AG20443 (cell line): ENCODE measurements at regions not wholly inside any gene's neighbourhood (a gene's known extent, or its start where the extent isn't known, plus 50 kb on each side); places are given as distances from the start of the nearest gene placed in this dataset.
"Not testable (repeated sequence)": the region's sequence is repeated elsewhere in the genome, so short reads cannot be mapped to it uniquely, and the experiment has no call there.

Experiments
- DNase-seq: peaks from one replicate; pipeline ENCODE4 v3.0.0; 2012; ENCODE audit warnings: low spot score, mixed read lengths

DNA sequence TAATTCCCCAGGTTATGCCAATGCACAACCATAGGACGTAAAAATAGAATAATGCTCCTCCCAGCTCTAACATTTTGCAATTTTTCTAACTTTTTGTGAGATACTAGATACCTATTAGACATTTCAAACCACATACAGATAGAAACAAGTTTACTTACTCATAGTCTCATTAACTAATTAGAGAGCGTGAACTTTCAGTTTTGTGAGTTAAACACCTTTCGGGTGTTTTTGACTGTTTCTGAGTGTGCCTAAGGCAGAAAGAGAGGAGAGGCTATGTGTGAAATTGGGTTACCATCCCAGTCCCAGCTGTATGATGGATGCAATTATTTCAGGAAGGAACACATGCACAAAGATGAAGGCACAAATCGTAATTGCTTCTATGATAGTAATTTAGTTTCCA, 300.4 kb upstream of the POU1F1 start:
- DNase-seq: no peak

GRCh38 chr3:87575550-87575949, 299.2 kb upstream of the POU1F1 start:
- DNase-seq: no peak

DNA sequence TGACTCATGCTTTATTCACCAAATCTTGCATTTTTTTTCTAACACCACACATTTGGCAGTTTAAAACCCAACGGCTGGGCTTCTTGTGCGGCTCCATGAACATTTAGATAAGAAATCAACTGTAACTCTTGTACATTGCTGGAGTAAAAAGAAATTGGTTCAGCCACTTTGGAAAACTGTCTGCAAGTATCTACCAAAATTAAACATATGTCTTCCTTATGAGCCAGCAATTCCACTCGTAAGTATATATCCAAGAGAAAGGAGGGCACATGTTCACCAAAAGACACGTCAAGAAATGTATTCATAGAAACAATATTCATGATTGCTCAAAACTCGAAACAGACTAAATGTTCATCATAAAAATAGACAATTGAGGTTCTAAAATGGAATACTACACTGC, 291.9 kb upstream of the POU1F1 start:
- no peak for DNase-seq

GRCh38 chr3:87564438-87564837, 288.1 kb upstream of the POU1F1 start:
- DNase-seq: no peak

GRCh38 chr3:87563712-87564111, 287.3 kb upstream of the POU1F1 start:
- DNase-seq: no peak

GRCh38 chr3:87558492-87558891, 282.1 kb upstream of the POU1F1 start:
- no peak for DNase-seq

DNA sequence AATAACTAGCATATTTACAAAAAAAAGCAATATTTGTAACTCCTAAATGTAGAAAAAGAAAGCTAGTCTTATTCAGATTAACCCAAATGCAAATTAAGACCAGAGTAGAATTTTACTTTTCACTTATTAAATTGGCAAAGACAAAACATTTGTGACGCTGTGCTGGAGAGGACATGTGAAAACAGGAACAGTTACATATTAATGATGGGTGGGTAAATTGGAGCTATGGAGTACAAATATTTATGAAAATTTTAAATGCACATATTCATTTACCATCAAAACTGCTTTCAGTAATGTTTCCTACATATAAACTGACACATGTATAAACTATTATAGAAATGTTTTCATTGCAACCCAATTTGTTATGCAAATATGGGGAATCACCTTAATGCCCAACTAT, 278.9 kb upstream of the POU1F1 start:
- no peak for DNase-seq

DNA sequence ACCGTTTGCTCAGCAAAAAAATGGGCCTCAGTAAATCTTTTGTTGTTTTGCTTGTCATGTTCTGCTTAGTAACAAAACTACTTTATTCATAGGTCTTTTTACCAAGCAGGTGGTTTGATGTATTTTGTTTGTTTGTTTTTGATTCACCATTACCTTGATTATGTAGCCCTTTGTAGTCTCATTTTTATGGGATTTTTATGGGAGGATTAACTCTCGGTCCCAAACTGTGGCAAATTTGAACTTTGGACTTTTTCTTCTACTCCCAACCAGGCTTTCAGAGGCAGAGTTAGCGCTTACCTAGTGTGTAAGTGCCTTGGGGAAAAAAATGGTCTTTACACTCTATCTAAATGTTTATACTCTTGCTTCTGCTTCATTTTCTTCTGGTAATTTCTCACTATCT, 276.7 kb upstream of the POU1F1 start:
- DNase-seq: no peak

- no peak for DNase-seq
These were observed 274.5 kb upstream of the POU1F1 start for GRCh38 chr3:87550892-87551291.

GRCh38 chr3:87549208-87549607, 272.8 kb upstream of the POU1F1 start:
- DNase-seq: no peak

DNA sequence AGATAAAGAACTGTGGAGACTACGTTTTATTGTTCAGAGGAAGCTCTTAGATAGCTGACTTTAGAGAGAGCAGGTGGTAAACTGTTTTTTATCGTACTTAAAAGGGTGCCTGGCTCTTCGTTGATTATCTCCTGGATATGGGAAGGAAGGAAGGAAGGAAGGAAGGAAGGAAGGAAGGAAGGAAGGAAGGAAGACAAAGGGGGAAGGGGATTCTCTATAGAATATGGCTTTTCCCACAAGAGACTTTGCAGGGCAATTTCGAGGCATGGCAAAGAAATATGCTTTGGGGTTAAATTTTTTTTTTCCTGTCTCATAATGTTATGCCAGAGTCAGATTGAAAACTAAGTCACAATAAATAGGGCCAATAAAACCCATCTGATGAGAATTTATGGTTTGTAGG, 271.9 kb upstream of the POU1F1 start:
- DNase-seq: no peak

DNA sequence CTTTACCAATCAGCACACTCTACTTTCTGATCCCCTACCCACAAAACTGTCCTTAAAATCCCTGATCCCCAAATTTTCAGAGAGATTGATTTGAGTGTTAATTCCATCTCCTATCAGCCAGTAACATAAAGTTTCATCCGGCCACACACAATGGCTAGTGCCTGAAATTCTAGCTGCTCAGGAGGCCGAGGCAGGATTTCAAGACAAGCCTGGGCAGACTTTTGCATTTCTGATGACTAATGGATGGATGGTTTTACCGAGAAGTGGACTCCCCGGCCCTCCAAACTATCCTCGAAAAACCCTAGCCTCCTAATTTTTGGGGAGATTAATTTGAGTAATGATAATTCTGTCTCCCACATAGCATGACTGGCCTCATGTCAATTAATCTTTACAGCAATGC, 269.8 kb upstream of the POU1F1 start:
- DNase-seq: no peak

DNA sequence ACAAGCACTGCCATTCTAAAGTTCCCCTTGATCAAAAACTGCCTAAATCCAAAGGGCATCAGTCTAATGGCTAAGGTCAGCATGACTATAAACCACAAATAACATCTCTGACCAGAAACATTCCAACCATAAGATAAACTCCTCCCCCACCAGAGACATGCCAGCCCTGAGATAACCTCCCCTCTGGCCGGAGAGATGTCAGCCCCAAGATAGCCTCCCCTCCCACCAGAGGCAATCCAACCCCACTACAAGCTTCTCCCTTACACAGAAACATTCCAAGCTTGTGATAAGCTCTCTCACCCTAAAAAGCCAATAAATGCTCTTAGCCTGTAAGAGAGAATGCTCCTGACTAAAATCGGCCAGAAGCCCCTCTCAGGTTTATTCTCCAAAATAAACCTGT, 267.0 kb upstream of the POU1F1 start:
- not testable (repeated sequence) for DNase-seq

GRCh38 chr3:87541723-87542122, 265.3 kb upstream of the POU1F1 start:
- no peak for DNase-seq

GRCh38 chr3:87538722-87539121, 262.3 kb upstream of the POU1F1 start:
- DNase-seq: not testable (repeated sequence)

- no peak for DNase-seq
These were observed 233.0 kb upstream of the POU1F1 start for GRCh38 chr3:87509401-87509800.

GRCh38 chr3:87508921-87509320, 232.5 kb upstream of the POU1F1 start:
- no peak for DNase-seq

DNA sequence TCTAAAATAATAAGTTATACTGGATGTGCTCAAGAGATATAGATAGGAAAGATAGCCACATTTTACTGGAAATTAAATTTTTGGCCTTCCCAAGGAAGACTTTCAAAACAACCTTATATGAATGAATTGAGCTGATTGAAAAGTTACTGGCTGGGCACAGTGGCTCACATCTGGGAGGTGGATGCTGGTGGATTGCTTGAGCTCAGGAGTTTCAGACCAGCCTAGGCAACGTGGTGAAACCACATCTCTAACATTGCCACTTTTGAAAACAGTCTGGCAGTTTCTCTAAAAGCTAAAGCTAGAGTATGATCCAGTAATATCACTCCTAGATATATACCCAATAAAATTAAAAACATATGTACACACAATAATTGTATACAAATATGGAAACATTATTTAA, 231.4 kb upstream of the POU1F1 start:
- DNase-seq: no peak

DNA sequence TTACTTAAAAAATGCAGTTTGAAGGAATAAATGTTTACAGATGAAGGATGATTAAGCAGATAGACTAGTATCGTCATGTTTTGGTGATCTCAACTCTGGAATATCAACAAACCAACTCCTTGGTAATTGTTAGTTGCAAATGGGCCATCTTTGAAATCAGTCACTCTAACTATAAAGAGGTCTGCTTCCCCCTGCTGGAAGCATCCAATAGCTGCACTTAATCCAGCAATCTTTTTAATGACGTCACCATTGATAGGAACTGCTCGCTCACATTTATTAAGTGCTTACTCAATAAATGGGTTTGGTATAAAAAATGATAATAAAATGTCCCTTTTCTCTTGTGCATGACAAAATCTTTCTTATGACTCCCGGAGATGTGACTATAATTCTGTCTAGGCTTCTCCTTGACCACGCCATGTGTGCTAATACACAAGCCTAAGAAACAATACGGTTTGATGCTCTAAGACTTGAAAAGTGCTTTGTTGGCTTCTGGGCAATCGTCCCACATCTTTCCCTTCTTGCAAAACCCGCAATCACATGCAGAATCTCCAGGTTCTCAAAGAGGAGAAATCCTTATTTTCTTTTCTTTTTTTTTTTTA, 227.6 kb upstream of the POU1F1 start:
- peak; percentile 76 for DNase-seq

DNA sequence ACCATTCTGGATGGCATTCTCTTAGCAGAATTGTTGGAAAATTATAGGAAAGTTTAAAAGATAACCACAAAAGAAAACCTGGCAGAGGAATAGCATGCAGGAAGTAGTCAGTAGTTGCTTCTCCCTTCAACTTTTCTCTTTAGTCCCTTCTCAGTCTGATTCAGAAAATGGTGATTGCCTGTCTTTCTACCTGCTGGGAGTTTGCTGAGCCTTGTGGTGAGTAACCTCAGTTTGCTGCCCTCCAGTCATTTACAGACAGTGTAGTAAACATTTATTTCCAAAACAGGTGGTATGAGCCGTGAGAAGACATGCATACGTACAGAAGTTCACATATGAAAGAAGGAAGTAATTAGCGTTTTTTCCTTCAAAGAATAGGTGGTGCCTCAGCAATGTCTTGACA, 224.7 kb upstream of the POU1F1 start:
- DNase-seq: no peak

DNA sequence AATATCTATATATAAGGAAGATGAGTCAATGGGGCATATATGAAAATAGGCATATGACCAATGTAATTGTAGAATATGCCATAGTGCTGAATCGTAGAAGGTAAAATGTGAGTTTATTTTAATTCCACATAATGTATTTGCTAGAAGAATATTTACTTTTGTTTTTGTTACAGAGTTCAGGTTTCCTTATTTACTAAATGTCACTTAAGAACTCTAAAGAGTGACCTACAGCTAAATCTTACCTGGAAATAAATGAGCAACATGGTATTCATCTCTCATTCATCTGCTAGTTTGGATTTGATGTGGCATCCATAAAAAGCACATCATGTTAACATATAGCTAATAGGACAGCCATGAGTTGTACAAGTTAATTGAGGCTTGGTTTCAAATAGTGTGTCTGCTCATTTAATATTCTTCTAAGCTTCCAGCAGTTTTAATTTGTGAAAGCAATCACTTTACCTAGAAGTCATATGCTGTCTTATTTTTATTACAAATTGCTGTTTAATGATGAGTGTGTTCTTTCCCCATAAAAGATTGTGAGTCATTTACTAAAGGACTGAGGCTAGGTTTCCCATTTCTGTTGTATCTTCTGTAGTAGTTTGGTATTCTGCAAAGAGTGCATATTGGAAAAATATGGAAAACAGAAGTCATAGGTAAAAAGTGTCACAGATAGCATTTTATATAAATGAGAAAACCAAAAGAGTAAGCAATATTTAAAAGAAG, 222.1 kb upstream of the POU1F1 start:
- no peak for DNase-seq

DNA sequence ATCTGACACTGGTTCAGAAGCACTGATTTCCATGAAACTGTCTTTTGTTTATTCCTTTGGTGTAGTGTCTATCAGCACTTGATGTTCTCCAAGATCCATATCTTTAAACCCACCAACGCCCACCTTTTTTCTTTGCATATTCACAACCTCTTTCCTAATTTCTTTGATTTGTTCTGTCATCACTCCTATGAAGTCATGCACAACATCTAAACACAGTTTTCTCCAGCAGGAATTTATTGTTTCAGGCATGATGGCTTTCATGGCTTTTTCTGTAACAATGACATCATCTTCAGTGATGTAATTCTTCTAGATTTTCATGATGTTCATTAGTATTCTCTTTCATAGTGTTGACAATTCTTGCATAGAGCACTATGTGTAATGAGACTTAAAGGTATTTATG, 219.6 kb upstream of the POU1F1 start:
- no peak for DNase-seq

DNA sequence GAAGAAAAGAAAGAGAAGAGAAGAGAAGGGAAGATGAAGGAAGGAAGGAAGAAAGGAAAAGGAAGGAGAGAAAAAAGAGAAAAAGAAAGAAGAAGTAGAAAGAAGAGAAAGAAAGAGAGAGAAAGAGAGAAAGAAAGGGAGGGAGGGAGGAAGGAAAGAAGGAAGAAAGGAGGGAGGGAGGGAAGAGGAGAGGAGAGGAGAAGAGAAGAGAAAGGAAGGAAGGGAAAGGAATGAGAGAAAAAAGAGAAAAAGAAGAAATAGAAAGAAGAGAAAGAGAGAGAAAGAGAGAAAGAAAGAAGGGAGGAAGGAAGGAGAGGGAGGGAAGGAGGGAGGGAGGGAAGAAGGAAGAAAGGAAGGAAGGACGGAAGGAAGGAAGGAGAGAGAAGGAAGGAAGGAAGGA, 217.9 kb upstream of the POU1F1 start:
- DNase-seq: no peak

- DNase-seq: no peak
These were observed 215.5 kb upstream of the POU1F1 start for GRCh38 chr3:87491843-87492242.
